Lung (tissue), 11 donors: ENCODE measurements at regions not wholly inside any gene's neighbourhood (a gene's known extent, or its start where the extent isn't known, plus 50 kb on each side); places are given as distances from the start of the nearest gene placed in this dataset.

Source experiments
- ATAC-seq: fragments of 200-7000 bp; cut with Tn5 transposase; one replicate; pipeline ENCODE4 v1.9.1; 2020; ENCODE audit warnings: moderate number of reproducible peaks; ENCODE audit not compliant: insufficient read depth, low FRiP score
- DNase-seq, 3 donors: peaks; one replicate each; pipeline ENCODE4 v3.0.0-alpha.2; 2013 to 2017
- H3K27ac ChIP-seq, 2 donors: one replicate each; pipeline ENCODE4 v1.5.1; 2013; ENCODE audit warnings: mild to moderate bottlenecking in 2 of 2, moderate library complexity in 2 of 2, control low read depth in 1 of 2, inconsistent platforms in 1 of 2, low read depth in 1 of 2, low read length in 1 of 2
- H3K27me3 ChIP-seq, 3 donors: one replicate each; pipeline ENCODE4 v1.5.1; 2013; ENCODE audit warnings: low read length in 2 of 3; ENCODE audit not compliant: control insufficient read depth in 3 of 3, insufficient read depth in 3 of 3
- H3K36me3 ChIP-seq, 4 donors: one replicate each; pipeline ENCODE4 v1.5.1; 2013; ENCODE audit warnings: low read length in 4 of 4, mild to moderate bottlenecking in 1 of 4, moderate library complexity in 1 of 4; ENCODE audit not compliant: control insufficient read depth in 4 of 4, insufficient read depth in 4 of 4
- H3K4me1 ChIP-seq, 5 donors: one replicate each; pipeline ENCODE4 v1.5.1; 2013; ENCODE audit warnings: low read length in 5 of 5, mild to moderate bottlenecking in 2 of 5, moderate library complexity in 1 of 5; ENCODE audit not compliant: control insufficient read depth in 5 of 5, insufficient read depth in 5 of 5
- H3K4me3 ChIP-seq: one replicate; pipeline ENCODE4 v1.5.1; 2013; ENCODE audit warnings: mild to moderate bottlenecking, control low read depth, moderate library complexity
- H3K9ac ChIP-seq, 2 donors: one replicate each; pipeline ENCODE4 v1.5.1; 2013; ENCODE audit warnings: low read length in 2 of 2, control low read depth in 1 of 2; ENCODE audit not compliant: insufficient read depth in 1 of 2
- H3K9me3 ChIP-seq, 4 donors: one replicate each; pipeline ENCODE4 v1.5.1; 2013; ENCODE audit warnings: low read length in 3 of 4, mild to moderate bottlenecking in 1 of 4, moderate library complexity in 1 of 4; ENCODE audit not compliant: control insufficient read depth in 4 of 4, insufficient read depth in 3 of 4
- CTCF ChIP-seq: IDR thresholded peaks from 2 replicates; pipeline ENCODE4 v1.5.1; 2012; ENCODE audit warnings: mild to moderate bottlenecking; ENCODE audit errors: control extremely low read depth, extremely low read depth
- WGBS, 2 donors: extraction: QIAGEN DNeasy Blood & Tissue Kit; methylation state at CpG; one replicate each; pipeline ENCODE4 v1.1.7; 2013; 5-methylcytosine and 5-hydroxymethylcytosine counted together
- donor health status: control.
- donor health status: control.
- donor health status: Bipolar disorder and iron deficiency.
- donor health status: healthy.
- donor health status: DM: yes; HTN: yes; CAD: no.

GRCh38 chr6:84601366-84601765 is 163.0 kb downstream of the TBX18 start:
- Histone ChIP-seq H3K27ac (no peak overlapping the region), H3K9me3 (no peaks in the 10 kb centered on the region), H3K4me1 (no peaks in the 10 kb centered on the region), H3K9ac (no peak overlapping the region), H3K27me3 (no peaks in the 10 kb centered on the region), H3K4me3 (no peak overlapping the region), H3K36me3 (no peaks in the 10 kb centered on the region)
- ATAC-seq (no peak), DNase-seq (no peak)
- WGBS, 2 donors = 44 to 54% methylated on average over 3 of the region's 3 CpGs
- no peak for TF ChIP-seq CTCF

GRCh38 chr6:84599991-84600390 is 164.4 kb downstream of the TBX18 start:
- Histone ChIP-seq H3K27me3 (no peaks in the 10 kb centered on the region), H3K9ac (no peak overlapping the region), H3K36me3 (no peaks in the 10 kb centered on the region), H3K9me3 (no peaks in the 10 kb centered on the region), H3K4me1 (no peaks in the 10 kb centered on the region), H3K4me3 (no peak overlapping the region), H3K27ac (no peak overlapping the region)
- WGBS, 2 donors = 90% methylated on average over 1 of the region's 1 CpG
- no peak for DNase-seq
- ATAC-seq = no peak
- no peak for TF ChIP-seq CTCF

- H3K4me3 ChIP-seq = no peak overlapping the region
- H3K27ac ChIP-seq = no peak overlapping the region
- H3K27me3 ChIP-seq = no peaks in the 10 kb centered on the region
- WGBS, 2 donors = 70% methylated on average over 4 of the region's 4 CpGs
- DNase-seq (no peak), ATAC-seq (no peak)
- H3K9ac ChIP-seq = no peak overlapping the region
- no peaks in the 10 kb centered on the region for H3K36me3 ChIP-seq
- no peak for TF ChIP-seq CTCF
- peaks cover 0 to 3% (median 0%) of the 10 kb centered on the region in 4 donors for H3K9me3 ChIP-seq
- H3K4me1 ChIP-seq = no peaks in the 10 kb centered on the region
Measured at GRCh38 chr6:84597238-84597875, 167.0 kb downstream of the TBX18 start.

- Histone ChIP-seq H3K4me3 (no peak overlapping the region), H3K9ac (no peak overlapping the region), H3K9me3 (peaks cover 0 to 4% (median 0%) of the 10 kb centered on the region in 4 donors), H3K27ac (no peak overlapping the region), H3K4me1 (no peaks in the 10 kb centered on the region), H3K27me3 (no peaks in the 10 kb centered on the region), H3K36me3 (no peaks in the 10 kb centered on the region)
- 90 to 92% methylated on average over 1 of the region's 1 CpG for WGBS, 2 donors
- ATAC-seq (no peak), DNase-seq (no peak)
- TF ChIP-seq CTCF = no peak
Measured at GRCh38 chr6:84596488-84596887, 167.9 kb downstream of the TBX18 start.
